Ureter (tissue), 1 donor: ENCODE measurements at regions not wholly inside any gene's neighbourhood (a gene's known extent, or its start where the extent isn't known, plus 50 kb on each side); places are given as distances from the start of the nearest gene placed in this dataset.
"Not testable (repeated sequence)": the region's sequence is repeated elsewhere in the genome, so short reads cannot be mapped to it uniquely, and the experiment has no call there.

Experiments used
- DNase-seq: peaks from one replicate; pipeline ENCODE4 v3.0.0-alpha.2; 2020; ENCODE audit warnings: low spot score
- donor health status: DM: yes; HTN: yes; CAD: no.

DNA sequence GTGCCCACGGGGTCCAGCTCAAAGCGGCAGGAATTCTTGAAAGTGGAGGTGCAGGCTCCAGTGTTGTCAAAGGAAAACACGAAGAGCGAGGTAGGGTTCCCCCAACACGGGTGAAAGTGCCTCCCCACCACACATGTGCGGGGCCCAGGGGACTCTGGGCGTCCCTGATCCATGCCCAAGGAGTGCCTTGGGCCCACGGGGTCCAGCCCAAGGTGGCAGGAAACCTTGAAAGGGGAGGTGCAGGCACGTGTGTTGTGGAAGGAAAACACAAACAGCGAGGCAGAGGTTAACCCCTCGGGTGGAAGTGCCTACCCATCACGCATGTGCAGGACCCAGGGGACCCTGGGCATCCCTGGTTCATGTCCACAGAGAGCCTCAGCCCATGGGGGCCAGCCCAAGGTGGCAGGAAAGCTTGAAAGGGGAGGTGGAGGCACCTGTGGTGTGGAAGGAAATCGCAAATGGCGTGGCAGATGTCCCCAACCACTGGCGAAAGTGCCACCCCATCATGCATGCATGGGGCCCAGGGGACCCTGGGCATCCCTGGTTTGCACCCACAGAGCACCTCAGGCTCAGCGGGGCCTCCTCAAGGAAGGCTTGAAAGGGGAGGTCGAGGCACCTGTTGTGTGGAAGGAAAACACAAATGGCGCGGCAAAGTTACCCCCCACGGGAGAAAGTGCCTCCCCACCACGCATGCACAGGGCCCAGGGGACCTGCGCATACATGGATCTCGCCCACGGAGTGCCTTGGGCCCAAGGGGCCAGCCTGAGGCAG is 584.6 kb downstream of the ALG10 start:
- DNase-seq, result no peak

DNA sequence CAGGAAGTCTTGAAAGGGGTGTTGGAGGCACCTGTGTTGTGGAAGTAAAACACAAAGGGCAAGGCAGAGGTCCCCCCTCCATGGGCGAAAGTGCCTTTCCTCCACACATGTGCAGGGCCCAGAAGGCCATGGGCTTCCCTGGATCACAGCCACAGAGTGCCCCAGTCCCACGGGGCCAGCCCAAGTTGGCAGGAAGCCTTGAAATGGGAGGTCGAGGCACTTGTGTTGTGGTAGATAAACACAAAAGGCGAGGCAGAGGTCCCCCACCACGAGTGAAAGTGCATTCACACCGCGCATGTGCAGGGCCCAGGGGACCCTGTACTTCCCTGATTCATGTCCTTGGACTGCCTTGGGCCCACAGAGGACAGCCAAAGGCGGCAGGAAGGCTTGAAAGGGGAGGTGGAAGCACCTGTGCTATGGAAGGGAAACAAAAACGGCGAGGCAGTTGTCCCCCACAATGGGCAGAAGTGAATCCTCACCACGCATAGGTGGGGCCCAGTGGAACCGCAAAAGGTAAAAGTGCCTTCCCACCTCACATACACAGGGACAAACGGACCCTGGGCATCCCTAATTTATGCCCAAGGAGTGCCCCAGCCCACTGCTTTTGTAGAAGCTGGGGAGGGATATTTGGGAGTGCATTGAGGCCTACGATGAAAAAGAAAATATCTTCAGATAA is 585.4 kb downstream of the ALG10 start:
- peak; percentile 39 for DNase-seq

DNA sequence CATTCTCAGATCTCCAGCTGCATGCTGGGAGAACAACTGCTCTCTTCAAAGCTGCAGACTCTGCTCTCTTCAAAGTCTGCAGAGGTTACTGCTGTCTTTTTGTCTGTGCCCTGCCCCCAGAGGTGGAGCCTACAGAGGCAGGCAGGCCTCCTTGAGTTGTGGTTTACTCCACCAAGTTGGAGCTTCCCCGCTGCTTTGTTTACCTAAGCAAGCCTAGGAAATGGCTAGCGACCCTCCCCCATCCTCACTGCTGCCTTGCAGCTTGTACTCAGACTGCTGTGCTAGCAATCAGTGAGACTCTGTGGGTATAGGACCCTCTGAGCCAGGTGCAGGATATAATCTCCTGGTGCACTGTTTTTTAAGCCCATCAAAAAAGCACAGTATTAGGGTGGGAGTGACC is 591.7 kb downstream of the ALG10 start:
- not testable (repeated sequence) for DNase-seq

DNA sequence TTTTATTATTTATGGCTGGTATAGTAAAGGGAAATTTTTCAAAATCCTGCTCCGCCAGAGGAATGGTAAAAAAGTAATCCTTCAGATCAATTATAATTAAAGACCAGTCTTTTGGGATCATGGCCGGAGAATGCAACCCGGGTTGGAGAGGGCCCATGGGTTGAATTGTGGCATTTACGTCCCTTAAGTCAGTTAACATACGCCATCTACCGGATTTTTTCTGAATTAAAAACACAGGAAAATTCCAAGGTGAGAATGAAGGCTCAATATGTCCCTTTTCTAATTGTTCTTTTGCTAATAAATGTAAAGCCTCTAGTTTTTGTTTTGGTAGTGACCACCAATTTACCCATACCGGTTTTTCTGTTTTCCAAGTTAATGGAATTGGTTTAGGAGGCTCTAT is 602.8 kb downstream of the ALG10 start:
- no peak for DNase-seq

DNA sequence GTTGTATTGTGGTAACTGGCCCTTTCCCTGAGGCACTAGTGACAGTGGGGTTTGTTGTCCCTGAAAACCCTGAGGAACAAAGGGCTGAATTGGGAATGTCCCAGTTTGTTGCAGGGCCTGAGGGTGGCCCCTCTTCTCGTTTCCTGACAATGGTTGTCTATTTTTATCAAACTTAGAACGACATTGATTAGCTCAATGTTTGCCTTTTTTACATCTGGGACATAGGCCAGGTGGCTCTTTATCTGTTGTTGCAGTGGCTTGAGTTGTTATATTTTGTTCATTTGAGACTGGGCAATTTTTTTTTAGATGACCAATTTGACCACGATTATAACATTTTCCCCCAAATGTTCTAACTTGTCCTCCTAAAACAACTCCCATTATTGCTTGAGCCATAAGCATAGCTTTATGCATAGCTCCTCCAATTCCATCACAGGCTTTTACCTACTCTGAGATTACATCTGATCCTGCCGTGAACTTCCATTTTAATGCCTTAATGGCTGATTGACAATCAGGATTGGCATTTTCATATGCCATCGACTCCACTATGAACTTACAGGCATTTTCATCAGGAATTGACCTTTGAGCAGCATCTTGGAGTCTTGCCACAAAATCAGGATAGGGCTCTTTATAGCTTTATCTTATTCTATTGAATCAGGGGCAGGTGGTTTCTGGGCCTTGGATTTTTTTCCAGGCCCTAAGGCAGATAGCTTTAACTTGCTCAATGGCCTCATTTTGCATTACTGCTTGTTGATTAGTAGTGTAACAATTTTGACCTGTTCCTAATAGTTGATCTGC is 604.3 kb downstream of the ALG10 start:
- no peak for DNase-seq
